Cardiac fibroblast (primary cell): ENCODE measurements at regions not wholly inside any gene's neighbourhood (a gene's known extent, or its start where the extent isn't known, plus 50 kb on each side); places are given as distances from the start of the nearest gene placed in this dataset.
A peak's percentile ranks its signal among the peaks of the same experiment; 100 is the strongest.

ENCODE experiments used
- DNase-seq, 2 donors: peaks; one replicate each; pipeline versions ENCODE4 v3.0.0 to v3.0.0-alpha.2; 2010; ENCODE audit warnings: low read depth in 2 of 2
- H3K4me3 ChIP-seq, 2 donors: replicated peaks in 1 of 2; 1 replicate in 1 of 2; 2 replicates in 1 of 2; pipeline ENCODE4 v1.5.1; 2011; ENCODE audit warnings: low read depth in 2 of 2, low read length in 2 of 2, mild to moderate bottlenecking in 2 of 2, moderate library complexity in 1 of 2
- CTCF ChIP-seq: IDR thresholded peaks from one replicate; pipeline ENCODE4 v1.5.1; 2011; ENCODE audit warnings: low read depth, mild to moderate bottlenecking, low read length, inconsistent platforms

- no peak for TF ChIP-seq CTCF
Observed at GRCh38 chr12:83960767-83961166, 951.8 kb downstream of the SLC6A15 start.

GRCh38 chr12:83958997-83959396, 953.6 kb downstream of the SLC6A15 start:
- TF ChIP-seq CTCF: no peak
- H3K4me3 ChIP-seq: no peak overlapping the region
- no peak for DNase-seq

More at GRCh38 chr12:83960767-83961166, 951.8 kb downstream of the SLC6A15 start:
- no peak overlapping the region for H3K4me3 ChIP-seq
- no peak for DNase-seq

- no peak for DNase-seq
- H3K4me3 ChIP-seq: no peak overlapping the region
- TF ChIP-seq CTCF: no peak
Observed at GRCh38 chr12:83954956-83955601, 957.5 kb downstream of the SLC6A15 start.

GRCh38 chr12:83954071-83954789, 958.4 kb downstream of the SLC6A15 start:
- H3K4me3 ChIP-seq: no peak overlapping the region
- DNase-seq: no peak
- TF ChIP-seq CTCF: no peak

GRCh38 chr12:83945871-83946270, 966.7 kb downstream of the SLC6A15 start:
- peak; percentile 26 to 27 for DNase-seq
- no peak overlapping the region for H3K4me3 ChIP-seq
- no peak for TF ChIP-seq CTCF

GRCh38 chr12:83939718-83940117, 972.9 kb downstream of the SLC6A15 start:
- H3K4me3 ChIP-seq: no peak overlapping the region
- DNase-seq: no peak
- TF ChIP-seq CTCF: no peak
